Erythroblast (primary cell): ENCODE measurements at regions not wholly inside any gene's neighbourhood (a gene's known extent, or its start where the extent isn't known, plus 50 kb on each side); places are given as distances from the start of the nearest gene placed in this dataset.

ENCODE experiments used
- GATA1 ChIP-seq: IDR thresholded peaks from 2 replicates; pipeline ENCODE4 v1.6.1; 2011; ENCODE audit warnings: low read depth, mild to moderate bottlenecking, control low read depth, low read length, moderate library complexity
- POLR2A ChIP-seq: IDR thresholded peaks from 2 replicates; pipeline ENCODE4 v1.6.1; 2011; ENCODE audit warnings: mild to moderate bottlenecking, low read length

DNA sequence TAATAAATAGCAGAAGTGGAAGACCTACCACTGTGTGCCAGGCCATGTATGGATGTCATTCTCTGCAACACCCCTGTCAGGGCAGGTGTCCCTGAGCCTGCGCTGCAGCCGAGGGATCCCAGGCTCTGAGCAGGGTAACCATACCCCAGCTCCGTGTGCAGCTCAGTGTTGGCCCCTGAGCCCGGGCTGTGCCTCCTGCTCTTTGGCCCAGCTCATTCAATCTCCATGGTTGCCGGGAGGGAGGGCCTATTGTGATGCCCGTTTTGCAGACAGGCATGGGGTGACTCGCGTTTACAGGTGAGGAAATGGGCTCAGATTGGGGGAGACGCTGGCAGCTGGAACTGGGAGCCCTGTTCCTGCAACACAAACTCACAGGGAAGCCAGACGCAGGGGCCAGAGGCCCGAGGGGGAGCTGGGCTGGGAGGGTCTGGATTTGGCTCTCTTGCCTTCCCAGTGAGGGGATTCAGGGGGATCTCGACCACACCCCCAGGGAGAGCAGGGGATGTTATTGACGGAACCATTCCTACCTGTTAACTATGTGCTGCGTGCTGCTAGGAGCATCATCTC, 190.5 kb downstream of the IRF8 start:
- no peak for TF ChIP-seq POLR2A
- no peak for TF ChIP-seq GATA1
